ENCODE measurements at regions not wholly inside any gene's neighbourhood (a gene's known extent, or its start where the extent isn't known, plus 50 kb on each side); places are given as distances from the start of the nearest gene placed in this dataset.

GRCh38 chr3:78141269-78141668 is 1101.4 kb downstream of the ROBO2 start:
- no peak overlapping the region for H2AK5ac ChIP-seq (ENCODE audit: insufficient read length, low read length)
- H3K18ac ChIP-seq (ENCODE audit: insufficient read length, low read depth, low read length), result no peak overlapping the region
- H2BK5ac ChIP-seq (ENCODE audit: insufficient read length, low read length), result no peak overlapping the region
- no peak overlapping the region for H3K4me2 ChIP-seq (ENCODE audit: insufficient read depth, insufficient read length, low read length)
- Mint-ChIP-seq H3K36me3 (ENCODE audit: insufficient read depth in 1 of 3, low read depth in 3 of 3) (no peaks in the 10 kb centered on the region; a peak in 1 of 7 replicates), H3K27me3 (ENCODE audit: low read depth) (no peaks in the 10 kb centered on the region), H3K4me3 (no peak overlapping the region), H3K27ac (no peak overlapping the region), H3K4me1 (no peaks in the 10 kb centered on the region), H3K9me3 (peaks cover 0 to 2% of the 10 kb centered on the region in 2 experiments; a peak in 1 of 5 replicates)
- no peaks in the 10 kb centered on the region for H3K9me3 ChIP-seq (ENCODE audit: control insufficient read depth, low read depth, low read length)
- no peak for DNase-seq
- no peak for TF ChIP-seq CTCF (conservative IDR thresholded peaks at IDR 0.05)
- no peak overlapping the region for H2AFZ ChIP-seq (ENCODE audit: low read length)
- H3T11ph ChIP-seq (ENCODE audit: low read length), result no peak overlapping the region
- H2BK12ac ChIP-seq (ENCODE audit: insufficient read length, low read depth, low read length), result no peak overlapping the region
- no peak overlapping the region for H2BK120ac ChIP-seq (ENCODE audit: low read depth, low read length, poor library complexity, severe bottlenecking)
- H3K14ac ChIP-seq (ENCODE audit: insufficient read depth, low read length), result no peak overlapping the region
- H3K23ac ChIP-seq (ENCODE audit: insufficient read length, low read depth, low read length), result no peak overlapping the region
- H4K20me1 ChIP-seq (ENCODE audit: control insufficient read depth, insufficient read depth, insufficient read length), result no peaks in the 10 kb centered on the region
- no peaks in the 10 kb centered on the region for H3K79me2 ChIP-seq (ENCODE audit: insufficient read depth, low read length)
- no peak overlapping the region for H3K9ac ChIP-seq (ENCODE audit: extremely low read depth, insufficient read length, low read length)
- H3K79me1 ChIP-seq (ENCODE audit: insufficient read depth, low read depth, low read length, poor library complexity, severe bottlenecking), result no peaks in the 10 kb centered on the region
- H3K27ac ChIP-seq (ENCODE audit: insufficient read length, low read depth, low read length), result no peak overlapping the region
- H3K4ac ChIP-seq (ENCODE audit: low read depth, low read length), result no peak overlapping the region
- no peak overlapping the region for H4K91ac ChIP-seq (ENCODE audit: insufficient read length, low read depth, low read length)
- no peak overlapping the region for H4K5ac ChIP-seq (ENCODE audit: insufficient read length, low read depth, low read length)
- no peaks in the 10 kb centered on the region for H3K27me3 ChIP-seq (ENCODE audit: insufficient read depth, low read length)
- no peaks in the 10 kb centered on the region for H3K23me2 ChIP-seq (ENCODE audit: insufficient read length, low read depth, low read length, poor library complexity, severe bottlenecking)
- H2BK20ac ChIP-seq (ENCODE audit: low read depth, low read length, poor library complexity, severe bottlenecking), result no peak overlapping the region
- H3K4me1 ChIP-seq (ENCODE audit: insufficient read depth, low read length), result no peaks in the 10 kb centered on the region
- H2BK15ac ChIP-seq (ENCODE audit: low read depth, low read length), result no peak overlapping the region
- no CpG with 5 or more reads among the region's 3 CpGs for WGBS (ENCODE audit: extremely low coverage, insufficient read length, low lambda C conversion rate)
- no peak overlapping the region for H3K56ac ChIP-seq (ENCODE audit: insufficient read length, low read depth, low read length)
- no peak overlapping the region for H4K8ac ChIP-seq (replicated peaks; ENCODE audit: insufficient read length, low read depth, low read length)
